Endothelial cell of umbilical vein (primary cell): ENCODE measurements at regions not wholly inside any gene's neighbourhood (a gene's known extent, or its start where the extent isn't known, plus 50 kb on each side); places are given as distances from the start of the nearest gene placed in this dataset.

Source experiments
- FOS ChIP-seq: IDR thresholded peaks from 2 replicates; pipeline ENCODE4 v1.6.1; 2011; ENCODE audit warnings: mild to moderate bottlenecking, low read length, moderate library complexity, borderline replicate concordance; ENCODE audit not compliant: insufficient read depth
- TF ChIP-seq, protein P1 (sequence below), 2 donors: IDR thresholded peaks; 1 replicate in 1 of 2; 2 replicates in 1 of 2; pipeline ENCODE4 v1.5.1; 2011; ENCODE audit warnings: low read length in 2 of 2, mild to moderate bottlenecking in 2 of 2, moderate library complexity in 2 of 2, control low read depth in 1 of 2, inconsistent platforms in 1 of 2, low read depth in 1 of 2; ENCODE audit not compliant: insufficient read depth in 1 of 2; ENCODE audit errors: extremely low read depth in 1 of 2

DNA sequence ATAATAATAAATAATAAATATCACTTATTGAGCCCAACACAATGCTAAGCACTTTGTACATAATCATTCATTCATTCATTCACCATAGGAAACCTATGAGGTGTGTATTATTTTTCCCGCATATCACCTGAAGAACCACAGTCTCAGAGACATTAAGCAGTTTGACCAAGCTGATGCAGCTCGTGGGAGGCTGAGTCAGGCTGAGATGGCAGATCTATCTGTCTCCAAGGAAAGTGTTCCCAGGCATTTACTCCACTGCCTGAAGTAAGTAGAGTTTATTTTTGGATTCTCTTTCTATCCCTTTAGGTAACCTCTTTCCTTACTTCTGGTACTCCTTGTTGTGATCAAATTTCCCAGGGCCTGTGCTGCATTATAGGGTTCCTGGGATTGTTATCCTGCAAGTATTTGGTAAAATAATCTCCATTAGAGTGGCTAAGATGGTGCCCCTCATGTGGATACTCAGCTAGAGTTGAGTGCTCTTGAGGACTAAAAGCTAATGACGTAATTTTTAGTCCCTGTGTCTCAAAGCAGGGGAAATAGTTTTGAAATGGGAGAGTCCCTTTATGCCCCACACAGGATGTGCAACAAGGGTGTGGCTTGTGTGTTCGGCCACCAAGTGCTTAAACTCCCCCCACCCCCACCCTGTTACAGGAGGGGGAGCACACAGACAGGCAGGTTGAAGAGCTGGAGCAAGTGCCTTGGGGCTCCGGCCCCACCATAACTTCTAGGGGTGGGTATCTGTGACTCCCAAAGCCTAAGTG is 467.0 kb downstream of the STIM2 start:
- TF ChIP-seq, protein P1, sequence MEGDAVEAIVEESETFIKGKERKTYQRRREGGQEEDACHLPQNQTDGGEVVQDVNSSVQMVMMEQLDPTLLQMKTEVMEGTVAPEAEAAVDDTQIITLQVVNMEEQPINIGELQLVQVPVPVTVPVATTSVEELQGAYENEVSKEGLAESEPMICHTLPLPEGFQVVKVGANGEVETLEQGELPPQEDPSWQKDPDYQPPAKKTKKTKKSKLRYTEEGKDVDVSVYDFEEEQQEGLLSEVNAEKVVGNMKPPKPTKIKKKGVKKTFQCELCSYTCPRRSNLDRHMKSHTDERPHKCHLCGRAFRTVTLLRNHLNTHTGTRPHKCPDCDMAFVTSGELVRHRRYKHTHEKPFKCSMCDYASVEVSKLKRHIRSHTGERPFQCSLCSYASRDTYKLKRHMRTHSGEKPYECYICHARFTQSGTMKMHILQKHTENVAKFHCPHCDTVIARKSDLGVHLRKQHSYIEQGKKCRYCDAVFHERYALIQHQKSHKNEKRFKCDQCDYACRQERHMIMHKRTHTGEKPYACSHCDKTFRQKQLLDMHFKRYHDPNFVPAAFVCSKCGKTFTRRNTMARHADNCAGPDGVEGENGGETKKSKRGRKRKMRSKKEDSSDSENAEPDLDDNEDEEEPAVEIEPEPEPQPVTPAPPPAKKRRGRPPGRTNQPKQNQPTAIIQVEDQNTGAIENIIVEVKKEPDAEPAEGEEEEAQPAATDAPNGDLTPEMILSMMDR (IDR thresholded peaks at IDR 0.05; ENCODE audit: extremely low read depth in 1 of 2, insufficient read depth in 1 of 2, low read depth in 1 of 2, low read length in 2 of 2) = no peak
- TF ChIP-seq FOS = no peak
